Suprapubic skin (tissue), 4 donors: ENCODE measurements at regions not wholly inside any gene's neighbourhood (a gene's known extent, or its start where the extent isn't known, plus 50 kb on each side); places are given as distances from the start of the nearest gene placed in this dataset.

Source experiments
- EP300 ChIP-seq: sonication (generic); formaldehyde crosslinking; IDR thresholded peaks from one replicate; pipeline ENCODE4 v1.6.1; 2017; ENCODE audit warnings: antibody characterized with exemption
- POLR2A ChIP-seq, 2 donors: fragments of 450-650 bp; IDR thresholded peaks; one replicate each; pipeline ENCODE4 v1.6.1; 2017; ENCODE audit warnings: antibody characterized with exemption in 2 of 2, mild to moderate bottlenecking in 2 of 2, moderate library complexity in 2 of 2
- POLR2AphosphoS5 ChIP-seq, 3 donors: sonication (generic); formaldehyde crosslinking; IDR thresholded peaks; one replicate each; pipeline ENCODE4 v1.6.1; 2017; ENCODE audit warnings: antibody characterized with exemption in 3 of 3
- TF ChIP-seq, protein P1 (sequence below), 2 donors: fragments of 200-600 bp in 1 of 2; fragments of 450-650 bp in 1 of 2; sonication (generic) in 1 of 2; IDR thresholded peaks; one replicate each; pipeline ENCODE4 v1.5.1; 2016 to 2019; ENCODE audit warnings: antibody characterized with exemption in 2 of 2, mild to moderate bottlenecking in 1 of 2, moderate library complexity in 1 of 2

GRCh38 chr3:101095693-101096430, 102.6 kb upstream of the ABI3BP start:
- TF ChIP-seq POLR2A (IDR thresholded peaks at IDR 0.05) (no peak), POLR2AphosphoS5 (IDR thresholded peaks at IDR 0.05) (no peak), EP300 (no peak)
- TF ChIP-seq, protein P1, sequence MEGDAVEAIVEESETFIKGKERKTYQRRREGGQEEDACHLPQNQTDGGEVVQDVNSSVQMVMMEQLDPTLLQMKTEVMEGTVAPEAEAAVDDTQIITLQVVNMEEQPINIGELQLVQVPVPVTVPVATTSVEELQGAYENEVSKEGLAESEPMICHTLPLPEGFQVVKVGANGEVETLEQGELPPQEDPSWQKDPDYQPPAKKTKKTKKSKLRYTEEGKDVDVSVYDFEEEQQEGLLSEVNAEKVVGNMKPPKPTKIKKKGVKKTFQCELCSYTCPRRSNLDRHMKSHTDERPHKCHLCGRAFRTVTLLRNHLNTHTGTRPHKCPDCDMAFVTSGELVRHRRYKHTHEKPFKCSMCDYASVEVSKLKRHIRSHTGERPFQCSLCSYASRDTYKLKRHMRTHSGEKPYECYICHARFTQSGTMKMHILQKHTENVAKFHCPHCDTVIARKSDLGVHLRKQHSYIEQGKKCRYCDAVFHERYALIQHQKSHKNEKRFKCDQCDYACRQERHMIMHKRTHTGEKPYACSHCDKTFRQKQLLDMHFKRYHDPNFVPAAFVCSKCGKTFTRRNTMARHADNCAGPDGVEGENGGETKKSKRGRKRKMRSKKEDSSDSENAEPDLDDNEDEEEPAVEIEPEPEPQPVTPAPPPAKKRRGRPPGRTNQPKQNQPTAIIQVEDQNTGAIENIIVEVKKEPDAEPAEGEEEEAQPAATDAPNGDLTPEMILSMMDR (IDR thresholded peaks at IDR 0.05), result no peak
